Neural progenitor cell (in vitro differentiated cells): ENCODE measurements at regions not wholly inside any gene's neighbourhood (a gene's known extent, or its start where the extent isn't known, plus 50 kb on each side); places are given as distances from the start of the nearest gene placed in this dataset.

ENCODE experiments used
- DNase-seq: peaks from one replicate; pipeline ENCODE4 v3.0.0-alpha.2; 2016; ENCODE audit warnings: low spot score
- H2AFZ ChIP-seq: fragments of 200-600 bp; sonication (generic); replicated peaks from 2 replicates; pipeline ENCODE4 v1.6.1; 2016; ENCODE audit warnings: antibody characterized with exemption
- H3F3A ChIP-seq: fragments of 200-600 bp; sonication (generic); 2 replicates; pipeline ENCODE4 v1.6.1; 2016; ENCODE audit warnings: antibody characterized with exemption, low read depth
- H3K27ac ChIP-seq: fragments of 200-600 bp; sonication (generic); 2 replicates; pipeline ENCODE4 v1.5.1; 2016; ENCODE audit warnings: mild to moderate bottlenecking
- H3K27me3 ChIP-seq: fragments of 200-600 bp; sonication (generic); 2 replicates; pipeline ENCODE4 v1.6.1; 2016; ENCODE audit warnings: mild to moderate bottlenecking, moderate library complexity
- H3K36me3 ChIP-seq: fragments of 200-600 bp; sonication (generic); 2 replicates; pipeline ENCODE4 v1.5.1; 2016
- H3K4me1 ChIP-seq: fragments of 200-600 bp; sonication (generic); 2 replicates; pipeline ENCODE4 v1.6.1; 2016; ENCODE audit warnings: mixed run types
- H3K4me2 ChIP-seq: fragments of 200-600 bp; sonication (generic); 2 replicates; pipeline ENCODE4 v1.6.1; 2016
- H3K4me3 ChIP-seq: fragments of 200-600 bp; sonication (generic); 2 replicates; pipeline ENCODE4 v1.5.1; 2016
- H3K79me2 ChIP-seq: fragments of 200-600 bp; sonication (generic); 2 replicates; pipeline ENCODE4 v1.6.1; 2016; ENCODE audit warnings: low read depth
- H3K9ac ChIP-seq: fragments of 200-600 bp; sonication (generic); 2 replicates; pipeline ENCODE4 v1.6.1; 2016
- H3K9me3 ChIP-seq: fragments of 200-600 bp; sonication (generic); 2 replicates; pipeline ENCODE4 v1.5.1; 2016; ENCODE audit warnings: low read depth
- H4K20me1 ChIP-seq: fragments of 200-600 bp; sonication (generic); 2 replicates; pipeline ENCODE4 v1.6.1; 2016; ENCODE audit warnings: low read depth
- H3K27ac Mint-ChIP-seq: 3 replicates; pipeline ENCODE4 v1.8.0; 2021; ENCODE audit warnings: mixed read lengths
- H3K27me3 Mint-ChIP-seq: 2 replicates; pipeline ENCODE4 v1.8.0; 2022; ENCODE audit warnings: low read depth, mild to moderate bottlenecking, inconsistent platforms, moderate library complexity, mixed read lengths; ENCODE audit not compliant: insufficient read depth
- H3K36me3 Mint-ChIP-seq: 3 replicates; pipeline ENCODE4 v1.8.0; 2021; ENCODE audit warnings: mixed read lengths
- H3K4me1 Mint-ChIP-seq: 3 replicates; pipeline ENCODE4 v1.8.0; 2021; ENCODE audit warnings: mixed read lengths
- H3K4me3 Mint-ChIP-seq: 3 replicates; pipeline ENCODE4 v1.8.0; 2021; ENCODE audit warnings: mild to moderate bottlenecking, moderate library complexity, mixed read lengths
- H3K9me3 Mint-ChIP-seq: 3 replicates; pipeline ENCODE4 v1.8.0; 2020; ENCODE audit warnings: mixed read lengths
- CTCF ChIP-seq: fragments of 200-600 bp; sonication (generic); IDR thresholded peaks from 2 replicates; pipeline ENCODE4 v1.5.1; 2017; ENCODE audit warnings: antibody characterized with exemption, mild to moderate bottlenecking
- EZH2 ChIP-seq: fragments of 200-600 bp; sonication (generic); IDR thresholded peaks from 2 replicates; pipeline ENCODE4 v1.6.1; 2017; ENCODE audit warnings: antibody characterized with exemption, mild to moderate bottlenecking, moderate library complexity
- EZH2phosphoT487 ChIP-seq: fragments of 200-600 bp; sonication (generic); IDR thresholded peaks from 2 replicates; pipeline ENCODE4 v1.6.1; 2017; ENCODE audit warnings: antibody characterized with exemption

- H3K9ac ChIP-seq: no peak overlapping the region
- peaks cover 4% of the 10 kb centered on the region for H3F3A ChIP-seq
- H4K20me1 ChIP-seq: no peaks in the 10 kb centered on the region
- H3K4me3 ChIP-seq: no peak overlapping the region
- H3K27ac Mint-ChIP-seq: no peak overlapping the region
- no peaks in the 10 kb centered on the region for H3K27me3 ChIP-seq
- H2AFZ ChIP-seq: no peak overlapping the region
- TF ChIP-seq EZH2phosphoT487 (no peak), EZH2 (no peak), CTCF (no peak)
- H3K36me3 Mint-ChIP-seq: peaks cover 2% of the 10 kb centered on the region
- H3K9me3 Mint-ChIP-seq: peaks cover 14% of the 10 kb centered on the region
- H3K4me1 Mint-ChIP-seq: peaks cover 7% of the 10 kb centered on the region
- H3K9me3 ChIP-seq: peaks cover 10% of the 10 kb centered on the region
- DNase-seq: no peak
- H3K27me3 Mint-ChIP-seq: peaks cover 7% of the 10 kb centered on the region
- peaks cover under 1% of the 10 kb centered on the region for H3K4me1 ChIP-seq
- no peaks in the 10 kb centered on the region for H3K79me2 ChIP-seq
- H3K36me3 ChIP-seq: no peaks in the 10 kb centered on the region
- no peak overlapping the region for H3K4me2 ChIP-seq
- H3K27ac ChIP-seq: no peak overlapping the region
- H3K4me3 Mint-ChIP-seq: no peak overlapping the region
Observed at GRCh38 chr2:54372361-54372760, 83.8 kb upstream of the SPTBN1 start.

GRCh38 chr2:54373855-54374254, 82.3 kb upstream of the SPTBN1 start:
- Histone ChIP-seq H3K27me3 (no peaks in the 10 kb centered on the region), H3K36me3 (no peaks in the 10 kb centered on the region)

GRCh38 chr2:54374591-54375364, 81.3 kb upstream of the SPTBN1 start:
- Mint-ChIP-seq H3K27me3 (peaks cover 7% of the 10 kb centered on the region), H3K36me3 (no peaks in the 10 kb centered on the region), H3K27ac (no peak overlapping the region), H3K4me3 (no peak overlapping the region), H3K4me1 (peaks cover 18% of the 10 kb centered on the region), H3K9me3 (no peaks in the 10 kb centered on the region)
- no peaks in the 10 kb centered on the region for H3K9me3 ChIP-seq
- no peak overlapping the region for H3K4me2 ChIP-seq
- no peaks in the 10 kb centered on the region for H3K36me3 ChIP-seq
- no peak overlapping the region for H2AFZ ChIP-seq
- H3K79me2 ChIP-seq: no peaks in the 10 kb centered on the region
- no peak overlapping the region for H3K27ac ChIP-seq
- DNase-seq: no peak
- no peaks in the 10 kb centered on the region for H3K27me3 ChIP-seq
- no peaks in the 10 kb centered on the region for H4K20me1 ChIP-seq
- H3F3A ChIP-seq: peaks cover 19% of the 10 kb centered on the region
- no peak overlapping the region for H3K9ac ChIP-seq
- no peak for TF ChIP-seq CTCF
- TF ChIP-seq EZH2phosphoT487: no peak
- no peak for TF ChIP-seq EZH2
- H3K4me3 ChIP-seq: no peak overlapping the region
- peaks cover 11% of the 10 kb centered on the region for H3K4me1 ChIP-seq

More at GRCh38 chr2:54373855-54374254, 82.3 kb upstream of the SPTBN1 start:
- TF ChIP-seq CTCF (no peak), EZH2 (no peak), EZH2phosphoT487 (no peak)
- H2AFZ ChIP-seq: no peak overlapping the region
- H3K4me1 Mint-ChIP-seq: peaks cover 16% of the 10 kb centered on the region
- DNase-seq: no peak
- no peaks in the 10 kb centered on the region for H3K9me3 ChIP-seq
- peaks cover 19% of the 10 kb centered on the region for H3F3A ChIP-seq
- no peak overlapping the region for H3K4me3 ChIP-seq
- H3K27ac ChIP-seq: no peak overlapping the region
- H3K4me1 ChIP-seq: peaks cover 11% of the 10 kb centered on the region
- H3K4me3 Mint-ChIP-seq: no peak overlapping the region
- peaks cover 7% of the 10 kb centered on the region for H3K27me3 Mint-ChIP-seq
- no peak overlapping the region for H3K27ac Mint-ChIP-seq
- H3K4me2 ChIP-seq: no peak overlapping the region
- H3K79me2 ChIP-seq: no peaks in the 10 kb centered on the region
- no peak overlapping the region for H3K9ac ChIP-seq
- no peaks in the 10 kb centered on the region for H4K20me1 ChIP-seq
- no peaks in the 10 kb centered on the region for H3K36me3 Mint-ChIP-seq
- peaks cover 6% of the 10 kb centered on the region for H3K9me3 Mint-ChIP-seq
